ENCODE measurements at regions not wholly inside any gene's neighbourhood (a gene's known extent, or its start where the extent isn't known, plus 50 kb on each side); places are given as distances from the start of the nearest gene placed in this dataset.
A peak's percentile ranks its signal among the peaks of the same experiment; 100 is the strongest.

DNA sequence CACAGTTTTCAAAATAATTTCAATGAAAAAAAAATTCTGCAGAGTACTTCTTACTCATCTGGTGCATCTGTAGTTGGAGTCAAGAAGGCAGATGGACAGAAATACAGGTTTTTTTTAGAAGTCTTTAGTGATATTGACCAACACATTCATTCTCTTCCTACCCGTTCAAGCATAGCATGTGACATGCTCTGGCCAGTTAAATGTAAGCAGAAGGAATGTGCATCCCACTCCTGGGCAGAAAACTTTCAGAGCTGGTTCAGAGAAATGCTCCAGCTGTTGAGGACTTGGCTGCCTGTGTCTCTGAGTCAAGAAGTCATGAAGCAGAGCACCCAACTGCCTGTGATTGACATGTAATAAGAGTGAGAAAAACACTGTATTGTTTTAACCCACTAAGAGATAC is 665.3 kb upstream of the IGFBP3 start:
- Histone ChIP-seq H3K4me3 (no peak overlapping the region), H3K4me1 (peaks cover 0 to 4% (median 0%) of the 10 kb centered on the region in 12 donors), H3K36me3 (no peaks in the 10 kb centered on the region), H3K27ac (no peak overlapping the region), H3K27me3 (no peaks in the 10 kb centered on the region), H3K9me3 (no peaks in the 10 kb centered on the region)
- intact Hi-C loops (cut with DNase I) = no loop called here
- ATAC-seq (peak; percentile 34 to 92 (median 84)), DNase-seq (no peak)
- 50 to 78% (median 73%) methylated on average over 1 of the region's 1 CpG for WGBS, 4 donors
- no peak for TF ChIP-seq POLR2A (IDR thresholded peaks at IDR 0.05)
- no peak for TF ChIP-seq CTCF (IDR thresholded peaks at IDR 0.05)

DNA sequence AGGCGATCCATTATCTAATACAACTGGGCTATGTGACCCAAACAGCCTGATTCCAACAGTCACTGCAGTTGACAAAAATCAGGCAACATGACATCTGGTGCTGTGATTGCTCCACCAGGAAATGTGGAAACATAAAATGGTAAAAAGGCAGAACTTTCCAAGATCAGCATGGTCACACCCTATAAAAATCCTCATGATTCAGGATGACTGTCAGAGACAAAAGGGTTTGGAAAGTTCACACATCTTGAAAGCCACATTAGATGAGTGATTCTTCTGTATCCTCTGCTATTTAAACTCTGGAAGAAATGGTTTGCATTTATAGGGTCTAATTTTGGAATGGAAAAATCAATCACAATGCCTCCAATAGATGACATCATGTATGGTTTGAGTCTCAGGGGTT is 662.6 kb upstream of the IGFBP3 start:
- 68 to 92% (median 84%) methylated on average over 1 of the region's 1 CpG for WGBS, 4 donors
- Histone ChIP-seq H3K36me3 (no peaks in the 10 kb centered on the region), H3K27me3 (no peaks in the 10 kb centered on the region), H3K4me1 (peaks cover 0 to 4% (median 0%) of the 10 kb centered on the region in 12 donors), H3K4me3 (no peak overlapping the region), H3K9me3 (no peaks in the 10 kb centered on the region), H3K27ac (no peak overlapping the region)
- DNase-seq (no peak), ATAC-seq (peak; percentile 47 to 72 (median 56))
- TF ChIP-seq CTCF (IDR thresholded peaks at IDR 0.05) (no peak), POLR2A (IDR thresholded peaks at IDR 0.05) (no peak)
- intact Hi-C loops (cut with DNase I) = no loop called here

- peaks cover 0 to 4% (median 0%) of the 10 kb centered on the region in 12 donors for H3K4me1 ChIP-seq
- no peaks in the 10 kb centered on the region for H3K36me3 ChIP-seq
- intact Hi-C loops (cut with DNase I) = no loop called here
- 74 to 84% (median 80%) methylated on average over 3 of the region's 3 CpGs for WGBS, 4 donors
- no peak overlapping the region for H3K4me3 ChIP-seq
- no peaks in the 10 kb centered on the region for H3K9me3 ChIP-seq
- no peak overlapping the region for H3K27ac ChIP-seq
- DNase-seq (no peak), ATAC-seq (no peak)
- TF ChIP-seq CTCF (IDR thresholded peaks at IDR 0.05) (no peak), POLR2A (IDR thresholded peaks at IDR 0.05) (no peak)
- no peaks in the 10 kb centered on the region for H3K27me3 ChIP-seq
These were observed 660.2 kb upstream of the IGFBP3 start for GRCh38 chr7:46581268-46581667.

- H3K27ac ChIP-seq = no peak overlapping the region
- peaks cover 0 to 4% (median 0%) of the 10 kb centered on the region in 12 donors for H3K4me1 ChIP-seq
- no peak for DNase-seq
- no peak overlapping the region for H3K4me3 ChIP-seq
- no peaks in the 10 kb centered on the region for H3K27me3 ChIP-seq
- H3K9me3 ChIP-seq = no peaks in the 10 kb centered on the region
- no peak for ATAC-seq
- no peak for TF ChIP-seq CTCF (IDR thresholded peaks at IDR 0.05)
- TF ChIP-seq POLR2A (IDR thresholded peaks at IDR 0.05) = no peak
- intact Hi-C loops (cut with DNase I) = no loop called here
- no peaks in the 10 kb centered on the region for H3K36me3 ChIP-seq
- WGBS, 4 donors = 89 to 94% (median 93%) methylated on average over 6 of the region's 6 CpGs
These were observed 659.7 kb upstream of the IGFBP3 start for GRCh38 chr7:46580766-46581165.

Data from heart left ventricle (tissue), 16 donors.